ENCODE measurements at regions not wholly inside any gene's neighbourhood (a gene's known extent, or its start where the extent isn't known, plus 50 kb on each side); places are given as distances from the start of the nearest gene placed in this dataset.

DNA sequence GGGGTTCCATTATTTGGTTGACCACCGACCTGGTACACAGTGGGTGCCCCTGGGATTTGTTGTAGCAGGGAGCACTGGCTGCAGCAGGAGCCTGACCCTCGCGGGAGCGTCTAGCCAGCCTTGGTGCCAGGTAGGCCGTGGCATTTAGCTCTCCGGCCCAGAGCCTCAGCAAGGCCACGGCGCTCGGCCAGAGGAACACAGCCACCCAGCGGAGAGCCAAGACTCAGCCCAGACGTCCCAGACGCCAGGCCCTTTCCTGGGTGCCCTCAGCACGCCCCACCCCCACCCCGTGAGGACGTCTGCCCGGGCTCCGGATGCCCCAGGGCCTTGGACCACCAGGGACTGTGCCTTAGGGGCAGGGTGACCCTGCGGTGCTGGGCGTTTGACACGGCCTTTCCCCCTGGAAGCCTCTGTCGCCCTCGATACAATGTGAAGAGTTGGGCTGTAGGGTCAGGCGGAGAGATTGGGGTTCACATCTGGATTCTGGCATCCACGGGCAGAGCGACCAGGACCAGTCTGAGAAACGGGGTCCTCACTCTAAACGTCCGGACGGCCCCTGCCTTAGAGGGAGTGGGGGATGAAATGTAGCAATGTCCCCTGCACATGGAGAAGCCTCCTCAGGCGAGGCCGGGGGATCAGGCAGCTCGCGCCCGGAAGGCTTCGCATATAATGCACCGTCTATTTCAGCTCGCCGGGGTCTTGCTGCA, 99.2 kb upstream of the FGF3 start:
- peak in 1 of 4 donors; percentile 65 for DNase-seq
- no peak overlapping the region for H3K27ac ChIP-seq
- intact Hi-C loops (cut with DNase I): loop anchor here (5.0 to 10.0 kb wide), 2 partner anchors 266 to 274 kb away; no protein-coding TSS in a partner anchor

DNA sequence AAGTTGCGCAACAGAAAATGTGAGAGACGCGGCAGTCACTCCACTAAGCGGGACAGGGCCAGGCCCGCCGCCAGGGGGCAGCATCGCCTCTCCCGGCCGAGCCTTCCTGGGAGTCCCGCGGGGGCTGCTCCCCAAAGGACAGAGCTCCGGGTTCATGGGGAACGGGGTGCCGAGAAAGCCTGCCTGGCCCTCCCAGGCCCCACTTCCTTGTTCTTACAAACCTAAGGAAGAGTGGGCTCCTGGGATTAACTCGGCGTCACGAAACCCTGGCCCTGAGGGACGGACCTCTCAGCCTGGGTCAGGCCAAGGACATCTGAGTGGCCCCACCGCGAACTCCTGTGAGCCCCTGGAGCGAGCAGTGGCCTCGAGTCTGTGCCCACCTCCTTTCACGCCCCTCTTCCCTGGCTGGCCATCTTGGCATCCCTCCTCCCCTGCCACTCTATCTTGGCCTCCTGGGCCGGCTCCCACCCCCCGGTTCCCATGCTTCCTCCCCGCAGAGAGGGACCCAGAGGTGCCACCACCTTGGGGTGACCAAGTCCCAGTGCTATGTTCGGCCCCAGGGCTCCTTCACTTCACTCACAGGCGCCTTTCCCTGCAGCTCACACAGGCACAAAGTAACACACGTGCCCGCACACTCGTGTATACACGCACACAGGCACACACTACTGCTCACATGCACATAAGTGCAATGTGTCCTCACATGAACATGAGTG, 99.9 kb upstream of the FGF3 start:
- H3K27ac ChIP-seq: no peak overlapping the region

More for the DNA sequence above, 99.2 kb upstream of the FGF3 start:
- TF ChIP-seq, protein P1, sequence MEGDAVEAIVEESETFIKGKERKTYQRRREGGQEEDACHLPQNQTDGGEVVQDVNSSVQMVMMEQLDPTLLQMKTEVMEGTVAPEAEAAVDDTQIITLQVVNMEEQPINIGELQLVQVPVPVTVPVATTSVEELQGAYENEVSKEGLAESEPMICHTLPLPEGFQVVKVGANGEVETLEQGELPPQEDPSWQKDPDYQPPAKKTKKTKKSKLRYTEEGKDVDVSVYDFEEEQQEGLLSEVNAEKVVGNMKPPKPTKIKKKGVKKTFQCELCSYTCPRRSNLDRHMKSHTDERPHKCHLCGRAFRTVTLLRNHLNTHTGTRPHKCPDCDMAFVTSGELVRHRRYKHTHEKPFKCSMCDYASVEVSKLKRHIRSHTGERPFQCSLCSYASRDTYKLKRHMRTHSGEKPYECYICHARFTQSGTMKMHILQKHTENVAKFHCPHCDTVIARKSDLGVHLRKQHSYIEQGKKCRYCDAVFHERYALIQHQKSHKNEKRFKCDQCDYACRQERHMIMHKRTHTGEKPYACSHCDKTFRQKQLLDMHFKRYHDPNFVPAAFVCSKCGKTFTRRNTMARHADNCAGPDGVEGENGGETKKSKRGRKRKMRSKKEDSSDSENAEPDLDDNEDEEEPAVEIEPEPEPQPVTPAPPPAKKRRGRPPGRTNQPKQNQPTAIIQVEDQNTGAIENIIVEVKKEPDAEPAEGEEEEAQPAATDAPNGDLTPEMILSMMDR (IDR thresholded peaks at IDR 0.05): no peak
- H3K27me3 ChIP-seq: peaks cover 0 to 76% of the 10 kb centered on the region in 2 donors
- no peaks in the 10 kb centered on the region for H3K36me3 ChIP-seq
- H3K4me1 ChIP-seq: peaks cover 0 to 17% of the 10 kb centered on the region in 2 donors
- H3K4me3 ChIP-seq: no peak overlapping the region
- no peaks in the 10 kb centered on the region for H3K9me3 ChIP-seq
- ATAC-seq: no peak

DNA sequence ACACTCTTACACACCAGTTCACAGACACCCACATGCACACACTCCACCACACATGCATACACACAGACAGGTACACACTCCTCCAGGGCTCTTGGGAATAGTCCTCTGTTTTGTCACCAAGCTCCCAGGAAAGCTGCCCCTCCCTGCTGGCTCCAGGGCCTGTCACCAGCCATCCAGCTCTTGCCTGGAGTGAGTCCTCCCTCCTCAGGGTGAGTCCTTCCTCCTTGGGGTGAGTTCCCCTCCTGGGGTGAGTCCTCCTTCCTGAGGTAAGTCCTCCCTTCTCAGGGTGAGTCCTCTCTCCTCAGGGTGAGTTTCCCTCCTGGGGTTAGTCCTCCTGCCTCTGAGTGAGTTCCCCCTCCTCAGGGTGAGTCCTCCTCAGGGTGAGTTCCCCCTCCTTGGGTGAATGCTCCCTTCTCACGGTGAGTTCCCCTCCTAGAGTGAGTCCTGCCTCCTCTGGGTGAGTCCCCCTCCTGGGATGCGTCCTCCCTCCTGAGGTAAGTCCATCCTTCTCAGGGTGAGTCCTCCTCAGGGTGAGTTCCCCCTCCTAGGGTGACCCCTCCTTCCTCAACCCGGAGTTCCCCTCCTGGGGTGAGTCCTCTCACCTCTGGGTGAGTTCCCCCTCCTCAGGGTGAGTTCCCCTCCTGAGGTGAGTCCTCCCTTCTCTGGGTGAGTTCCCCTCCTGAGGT, 100.6 kb upstream of the FGF3 start:
- intact Hi-C loops (cut with DNase I): loop anchor here (5.0 to 10.0 kb wide), 2 partner anchors 265 to 272 kb away; no protein-coding TSS in a partner anchor
- DNase-seq (peak in 1 of 4 donors; percentile 15), ATAC-seq (no peak)
- peaks cover 0 to 78% of the 10 kb centered on the region in 2 donors for H3K27me3 ChIP-seq
- no peaks in the 10 kb centered on the region for H3K9me3 ChIP-seq
- H3K27ac ChIP-seq: no peak overlapping the region
- peaks cover 0 to 17% of the 10 kb centered on the region in 2 donors for H3K4me1 ChIP-seq
- TF ChIP-seq, protein P1 (IDR thresholded peaks at IDR 0.05): no peak
- H3K36me3 ChIP-seq: no peaks in the 10 kb centered on the region
- no peak overlapping the region for H3K4me3 ChIP-seq

More for the DNA sequence above, 99.9 kb upstream of the FGF3 start:
- TF ChIP-seq, protein P1 (IDR thresholded peaks at IDR 0.05): peak; percentile 88 to 92
- no peaks in the 10 kb centered on the region for H3K9me3 ChIP-seq
- intact Hi-C loops (cut with DNase I): loop anchor here (5.0 to 10.0 kb wide), 2 partner anchors 266 to 273 kb away; no protein-coding TSS in a partner anchor
- H3K36me3 ChIP-seq: no peaks in the 10 kb centered on the region
- H3K27me3 ChIP-seq: peaks cover 0 to 75% of the 10 kb centered on the region in 2 donors
- peaks cover 0 to 17% of the 10 kb centered on the region in 2 donors for H3K4me1 ChIP-seq
- ATAC-seq (peak; percentile 74), DNase-seq (peak; percentile 59 to 93 (median 85))
- H3K4me3 ChIP-seq: no peak overlapping the region

DNA sequence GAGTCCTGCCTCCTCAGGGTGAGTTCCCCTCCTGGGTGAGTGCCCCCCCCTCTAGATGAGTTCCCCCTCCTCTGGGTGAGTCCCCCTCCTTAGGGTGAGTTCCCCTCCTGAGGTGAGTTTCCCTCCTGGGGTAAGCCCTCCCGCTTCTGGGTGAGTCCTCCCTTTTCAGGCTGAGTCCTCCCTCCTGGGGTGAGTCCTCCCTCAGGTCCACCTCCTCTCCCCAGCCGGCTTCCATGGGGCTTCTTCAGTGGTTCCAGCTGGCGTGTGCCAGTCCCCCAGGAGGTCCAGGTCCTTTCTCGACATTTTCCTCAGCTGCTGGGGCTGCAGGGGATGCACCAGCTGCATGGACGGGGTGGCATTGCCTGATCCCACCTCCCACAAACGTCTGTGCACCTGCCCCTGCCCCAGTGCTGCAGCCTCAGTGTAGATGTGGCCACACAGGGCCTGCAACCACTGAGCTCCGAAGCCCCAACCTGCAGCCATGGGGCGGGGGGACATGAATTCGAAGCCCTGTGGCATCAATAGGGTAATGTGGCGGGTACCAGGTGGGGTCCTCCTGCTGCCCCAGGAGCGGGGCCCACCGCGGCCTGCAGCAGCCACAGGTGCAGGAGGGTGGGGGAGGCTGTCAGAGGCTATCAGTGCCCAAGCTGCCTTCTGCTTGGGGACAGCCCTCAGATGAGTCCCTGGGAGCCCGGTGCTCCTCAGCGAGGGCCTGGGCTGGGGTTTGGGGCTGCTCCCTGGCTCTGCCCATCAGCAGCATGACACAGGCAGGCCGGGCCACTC, 101.3 kb upstream of the FGF3 start:
- H3K27me3 ChIP-seq: peaks cover 0 to 76% of the 10 kb centered on the region in 2 donors
- TF ChIP-seq, protein P1 (IDR thresholded peaks at IDR 0.05): no peak
- no peaks in the 10 kb centered on the region for H3K9me3 ChIP-seq
- intact Hi-C loops (cut with DNase I): no loop called here
- H3K27ac ChIP-seq: no peak overlapping the region
- DNase-seq (peak in 1 of 4 donors; percentile 66), ATAC-seq (no peak)
- no peaks in the 10 kb centered on the region for H3K36me3 ChIP-seq
- no peak overlapping the region for H3K4me3 ChIP-seq
- peaks cover 0 to 10% of the 10 kb centered on the region in 2 donors for H3K4me1 ChIP-seq

All from left lung (tissue), 4 donors.